Activated CD4-positive, alpha-beta T cell treated with anti-CD3 and anti-CD28 coated beads for 48 hours (primary cell): ENCODE measurements at regions not wholly inside any gene's neighbourhood (a gene's known extent, or its start where the extent isn't known, plus 50 kb on each side); places are given as distances from the start of the nearest gene placed in this dataset.
"Not testable (repeated sequence)": the region's sequence is repeated elsewhere in the genome, so short reads cannot be mapped to it uniquely, and the experiment has no call there.

Experiments used
- DNase-seq: peaks from one replicate; pipeline ENCODE4 v3.0.0-alpha.2; 2020

GRCh38 chr22:22168941-22169867 is 75.4 kb upstream of the VPREB1 start:
- DNase-seq = no peak

GRCh38 chr22:22168190-22168940 is 76.2 kb upstream of the VPREB1 start:
- DNase-seq = peak; percentile 20

GRCh38 chr22:22167791-22168189 is 76.8 kb upstream of the VPREB1 start:
- DNase-seq = no peak

GRCh38 chr22:22166941-22167713 is 77.5 kb upstream of the VPREB1 start:
- no peak for DNase-seq

DNA sequence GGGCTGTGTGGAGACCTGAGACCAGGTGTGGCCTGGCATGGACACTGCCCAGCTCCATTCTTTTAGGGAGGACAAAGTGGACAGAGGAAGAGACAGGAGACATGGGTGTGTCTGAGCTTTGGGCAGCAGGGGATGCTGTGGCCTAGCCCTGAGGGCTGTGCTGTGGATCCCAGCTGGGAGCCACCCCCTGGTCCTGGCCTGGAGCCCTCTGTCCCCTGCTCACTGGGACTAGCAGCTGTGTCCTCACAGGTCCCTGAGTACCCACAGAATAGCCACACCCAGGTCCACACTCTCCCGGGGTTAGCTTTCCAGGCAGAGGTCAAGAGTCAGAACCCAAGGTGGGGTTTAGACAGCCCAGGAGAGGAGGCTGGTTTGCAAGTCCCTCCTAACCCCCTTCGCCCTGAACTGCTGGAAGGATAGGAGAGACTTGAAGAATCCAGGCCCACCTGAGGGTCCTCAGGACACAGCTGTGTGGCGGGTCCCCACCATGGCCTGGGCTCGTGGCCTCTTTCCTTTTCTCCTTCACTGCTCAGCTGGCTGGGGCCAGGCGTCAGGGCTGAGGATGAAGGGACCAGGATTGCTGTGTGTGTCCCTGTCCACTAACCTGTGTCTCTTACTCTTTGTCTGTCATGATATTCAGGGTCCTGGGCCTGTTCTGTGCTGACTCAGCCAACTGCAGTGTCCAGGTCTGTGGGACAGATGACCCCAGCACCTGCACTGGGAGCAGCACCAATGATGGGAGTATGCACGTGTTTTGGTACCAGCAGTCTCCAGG is 78.5 kb upstream of the VPREB1 start:
- DNase-seq = no peak

DNA sequence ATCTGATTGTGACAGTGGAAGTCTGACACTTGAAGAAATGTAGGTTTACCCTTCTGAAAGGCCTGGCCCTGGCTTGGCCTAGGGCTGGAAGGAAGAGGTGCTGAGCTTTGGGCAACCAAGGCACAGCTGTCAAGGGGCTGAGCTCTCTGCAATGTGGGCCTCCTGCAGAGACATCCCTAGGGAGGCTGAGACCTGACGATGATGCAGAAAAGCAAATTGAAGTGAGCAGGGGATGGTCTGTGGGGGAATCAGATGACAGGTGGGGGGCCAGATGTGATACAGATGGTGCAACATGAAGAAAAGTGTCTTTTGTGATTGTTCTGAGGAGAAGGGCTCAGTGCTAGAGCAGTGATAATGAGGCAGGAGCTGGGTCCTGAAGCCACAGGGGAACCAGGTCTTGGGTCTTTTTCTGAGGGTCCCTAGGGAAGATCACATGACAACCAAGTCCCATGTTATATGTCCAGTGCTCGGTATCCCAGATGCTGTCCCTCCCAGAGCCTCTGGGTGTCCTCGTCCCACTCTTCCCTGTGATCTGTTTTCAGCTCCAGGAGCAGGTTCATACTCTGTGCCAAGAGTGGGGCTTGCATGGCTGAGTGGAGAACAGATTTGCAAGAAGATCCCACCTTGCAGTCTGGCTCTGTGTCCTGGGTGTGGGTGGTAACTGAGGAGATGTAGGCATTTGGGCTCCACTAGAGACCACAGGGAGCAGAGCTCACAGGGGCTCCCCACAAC is 79.9 kb upstream of the VPREB1 start:
- no peak for DNase-seq

DNA sequence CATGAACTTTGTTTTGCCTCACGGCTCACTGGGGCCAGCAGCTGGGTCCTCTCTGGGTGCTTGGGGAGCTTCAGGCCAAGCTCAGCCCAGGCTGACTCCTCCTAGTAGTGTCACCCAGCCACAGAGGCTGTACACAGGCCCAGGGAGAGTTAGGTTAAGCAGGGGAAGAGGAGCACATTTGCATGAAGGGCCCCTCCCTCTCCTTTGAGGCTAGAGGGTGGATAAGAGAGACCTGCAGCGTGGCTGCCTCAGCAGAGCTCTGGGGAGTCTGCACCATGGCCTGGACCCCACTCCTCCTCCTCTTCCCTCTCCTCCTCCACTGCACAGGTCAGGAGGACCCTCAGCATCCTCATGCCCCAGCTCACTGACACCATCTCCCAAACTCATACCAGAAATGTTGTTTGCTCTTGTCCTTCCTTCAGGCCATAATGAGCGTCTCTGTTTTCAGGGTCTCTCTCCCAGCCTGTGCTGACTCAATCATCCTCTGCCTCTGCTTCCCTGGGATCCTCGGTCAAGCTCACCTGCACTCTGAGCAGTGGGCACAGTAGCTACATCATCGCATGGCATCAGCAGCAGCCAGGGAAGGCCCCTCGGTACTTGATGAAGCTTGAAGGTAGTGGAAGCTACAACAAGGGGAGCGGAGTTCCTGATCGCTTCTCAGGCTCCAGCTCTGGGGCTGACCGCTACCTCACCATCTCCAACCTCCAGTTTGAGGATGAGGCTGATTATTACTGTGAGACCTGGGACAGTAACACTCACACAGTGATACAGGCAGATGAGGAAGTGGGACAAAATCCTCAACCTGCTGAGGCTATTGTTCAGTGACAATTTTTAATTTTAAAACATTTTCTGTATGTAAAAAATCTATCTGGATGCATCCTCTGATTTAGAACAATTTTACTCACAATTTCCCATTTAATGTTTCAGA is 82.4 kb upstream of the VPREB1 start:
- no peak for DNase-seq

DNA sequence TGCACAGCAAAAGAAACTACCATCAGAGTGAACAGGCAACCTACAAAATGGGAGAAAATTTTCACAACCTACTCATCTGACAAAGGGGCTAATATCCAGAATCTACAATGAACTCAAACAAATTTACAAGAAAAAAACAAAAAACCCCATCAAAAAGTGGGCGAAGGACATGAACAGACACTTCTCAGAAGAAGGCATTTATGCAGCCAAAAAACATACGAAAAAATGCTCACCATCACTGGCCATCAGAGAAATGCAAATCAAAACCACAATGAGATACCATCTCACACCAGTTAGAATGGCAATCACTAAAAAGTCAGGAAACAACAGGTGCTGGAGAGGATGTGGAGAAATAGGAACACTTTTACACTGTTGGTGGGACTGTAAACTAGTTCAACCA is 83.8 kb upstream of the VPREB1 start:
- not testable (repeated sequence) for DNase-seq

DNA sequence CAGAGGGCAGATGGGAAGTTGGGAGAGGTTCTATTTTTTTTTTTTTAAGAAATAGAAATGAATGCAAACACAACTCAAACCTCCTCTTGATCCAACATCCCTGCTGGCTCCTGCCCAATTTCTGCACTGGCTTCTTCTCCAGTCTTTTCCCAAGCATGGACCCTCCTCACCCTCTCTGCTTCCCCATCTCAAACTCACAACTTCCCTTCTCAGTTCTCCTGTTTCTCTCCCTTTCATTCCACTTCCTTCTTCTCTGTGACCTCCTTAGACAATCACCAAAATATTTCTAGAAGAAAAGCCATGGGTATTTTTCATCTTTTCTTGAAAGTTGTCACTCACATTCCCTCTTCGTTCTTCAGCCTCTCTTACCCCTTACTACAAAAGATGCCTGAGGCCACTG is 85.2 kb upstream of the VPREB1 start:
- DNase-seq = no peak

DNA sequence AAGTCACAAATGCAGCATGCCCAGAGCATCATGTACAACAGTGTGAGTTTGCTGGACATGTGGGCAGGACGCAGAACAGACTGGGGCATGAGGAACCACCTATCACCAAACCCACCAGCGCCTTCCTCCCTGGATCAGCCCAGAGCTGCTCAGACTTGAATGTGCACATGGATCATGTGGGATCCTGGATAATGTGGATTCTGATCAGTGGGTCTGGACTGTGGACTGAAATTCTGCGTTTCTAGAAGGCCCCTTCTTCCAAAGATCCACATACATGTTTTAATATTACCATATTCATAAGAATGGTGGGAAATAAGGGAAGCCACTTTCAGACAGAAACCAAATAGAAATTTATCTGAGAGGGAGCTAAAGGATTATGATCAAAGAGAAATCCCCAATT is 85.6 kb upstream of the VPREB1 start:
- no peak for DNase-seq

DNA sequence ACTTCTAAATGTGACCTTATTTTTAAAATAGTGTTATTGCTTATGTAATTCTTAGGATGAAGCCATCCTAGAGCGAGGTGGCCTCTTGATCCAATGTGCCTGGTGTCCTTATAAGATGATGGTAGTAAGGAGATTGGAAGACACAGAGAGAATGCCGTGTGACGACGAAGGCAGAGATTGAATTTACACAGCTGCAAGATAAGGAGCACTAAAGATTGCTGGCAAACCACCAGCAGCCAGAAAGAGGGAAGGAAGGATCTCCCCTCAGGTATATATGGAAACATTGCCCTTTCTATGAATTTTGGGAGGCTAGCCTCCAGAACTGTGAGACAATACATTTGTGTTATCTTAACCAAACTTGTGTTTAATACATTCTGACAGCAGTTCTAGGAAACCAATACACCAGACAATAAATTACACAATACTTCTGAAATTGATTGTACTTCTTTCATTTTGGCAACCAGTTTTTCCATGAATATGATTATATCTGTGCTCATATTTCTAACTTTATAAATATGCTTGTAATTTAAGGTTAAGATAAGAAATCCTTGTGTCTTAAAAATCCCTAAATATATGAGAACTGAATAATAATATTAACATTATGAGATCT is 86.3 kb upstream of the VPREB1 start:
- no peak for DNase-seq

- DNase-seq = no peak
These were observed 87.2 kb upstream of the VPREB1 start for GRCh38 chr22:22157348-22157725.

DNA sequence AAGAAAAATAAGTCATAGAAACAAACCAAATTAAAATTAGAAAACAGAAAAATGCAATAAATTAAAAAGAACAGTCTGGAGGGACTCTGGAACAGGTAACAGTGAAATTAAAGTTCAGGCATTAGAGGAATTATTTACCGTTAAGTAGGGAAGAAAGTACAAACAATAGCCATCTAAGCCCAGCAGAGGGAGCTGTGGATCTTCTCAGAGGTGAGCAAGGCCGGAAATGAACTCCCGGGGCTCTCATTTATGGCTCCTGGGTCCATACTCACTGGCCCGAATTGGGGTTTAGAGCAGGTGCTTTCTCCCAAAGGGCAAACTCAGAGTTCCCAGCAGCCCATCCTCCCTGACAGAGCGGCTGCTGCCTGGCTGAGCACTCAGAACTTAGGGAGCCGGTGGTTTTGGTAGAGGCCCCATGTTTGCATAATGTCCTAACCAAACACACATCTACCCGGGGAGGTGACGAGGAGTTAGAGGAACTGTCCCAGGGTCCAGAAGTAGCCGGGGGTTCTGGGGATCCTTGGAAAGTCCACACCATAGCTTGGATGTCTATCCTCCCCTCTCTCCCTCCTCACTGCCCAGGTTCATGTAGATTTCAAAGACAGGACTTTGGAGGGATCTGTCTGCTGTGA is 87.8 kb upstream of the VPREB1 start:
- peak; percentile 79 for DNase-seq

GRCh38 chr22:22156348-22156715 is 88.3 kb upstream of the VPREB1 start:
- DNase-seq = no peak

DNA sequence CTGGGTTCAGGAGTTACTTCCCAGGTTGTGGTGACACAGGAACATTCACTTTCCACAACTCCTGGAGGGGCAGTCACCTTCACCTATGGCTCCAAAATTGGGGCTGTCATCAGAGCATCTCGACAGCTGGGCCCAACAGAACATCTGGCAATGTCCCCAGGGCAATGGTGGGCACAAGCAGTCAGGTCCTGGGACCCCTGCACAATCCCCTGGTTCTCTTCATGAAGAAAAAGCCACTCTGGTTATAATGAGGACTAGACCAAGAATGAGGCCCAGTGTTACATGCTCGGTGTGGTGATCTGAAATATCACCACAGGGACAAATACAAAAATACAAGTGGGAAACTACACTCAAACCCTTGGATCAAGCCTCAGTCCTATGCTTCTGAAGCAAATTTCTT is 89.0 kb upstream of the VPREB1 start:
- DNase-seq = no peak

DNA sequence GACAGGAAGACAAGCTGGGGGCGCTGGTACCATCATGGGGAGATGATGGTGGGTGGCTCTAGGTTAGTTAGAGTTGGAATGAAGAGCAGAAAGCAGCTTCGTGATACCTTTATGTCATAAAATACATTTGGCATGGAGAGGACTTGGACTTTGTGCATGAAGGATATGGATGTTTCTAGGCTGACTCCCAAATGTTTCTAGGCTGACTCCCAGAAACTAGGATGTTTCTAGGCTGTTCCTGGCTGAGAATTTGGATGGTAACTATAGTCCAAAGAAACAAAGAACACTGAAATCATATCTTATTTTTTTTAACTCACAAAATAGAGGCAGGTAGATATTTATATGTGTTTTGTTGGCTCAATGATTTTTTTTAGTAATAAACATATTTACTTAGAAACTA is 89.4 kb upstream of the VPREB1 start:
- DNase-seq = no peak

DNA sequence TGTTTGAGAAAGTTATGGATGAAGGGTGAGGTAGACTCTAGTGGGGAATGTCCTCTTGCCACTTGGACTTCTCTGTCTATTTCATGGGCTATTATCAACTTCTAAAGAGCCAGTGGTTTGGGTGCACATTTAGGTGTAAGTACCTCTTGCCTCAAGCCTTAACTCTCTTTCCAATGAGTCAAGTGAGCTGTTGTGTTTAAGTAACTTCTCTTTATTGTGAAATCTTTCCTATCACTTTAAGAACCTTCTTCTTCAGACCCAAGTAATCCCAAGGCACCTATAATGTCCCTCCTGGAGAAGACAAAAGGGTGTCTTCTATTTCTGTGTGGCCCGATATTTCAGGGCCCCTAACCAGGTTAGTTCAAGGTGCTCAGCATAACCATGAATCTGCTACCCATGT is 90.5 kb upstream of the VPREB1 start:
- DNase-seq = no peak

DNA sequence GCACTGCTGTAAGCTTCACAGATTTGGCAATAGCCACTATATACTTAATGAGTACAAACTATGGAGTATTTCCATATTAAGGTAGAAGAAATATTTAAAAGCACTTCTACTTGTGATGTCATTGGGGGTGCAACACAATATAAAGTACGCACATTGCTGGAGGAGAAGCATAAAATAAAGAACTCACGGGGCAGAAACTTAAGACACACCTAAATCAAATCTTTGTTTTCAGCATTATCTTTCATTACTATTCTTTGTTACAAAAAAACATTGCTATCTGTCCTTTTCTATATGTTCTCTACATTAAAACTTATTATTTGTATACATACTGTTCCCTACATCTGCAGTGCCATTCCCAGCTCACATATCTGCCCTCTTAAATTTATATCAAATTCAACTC is 93.3 kb upstream of the VPREB1 start:
- no peak for DNase-seq

GRCh38 chr22:22150457-22150856 is 94.1 kb upstream of the VPREB1 start:
- no peak for DNase-seq

DNA sequence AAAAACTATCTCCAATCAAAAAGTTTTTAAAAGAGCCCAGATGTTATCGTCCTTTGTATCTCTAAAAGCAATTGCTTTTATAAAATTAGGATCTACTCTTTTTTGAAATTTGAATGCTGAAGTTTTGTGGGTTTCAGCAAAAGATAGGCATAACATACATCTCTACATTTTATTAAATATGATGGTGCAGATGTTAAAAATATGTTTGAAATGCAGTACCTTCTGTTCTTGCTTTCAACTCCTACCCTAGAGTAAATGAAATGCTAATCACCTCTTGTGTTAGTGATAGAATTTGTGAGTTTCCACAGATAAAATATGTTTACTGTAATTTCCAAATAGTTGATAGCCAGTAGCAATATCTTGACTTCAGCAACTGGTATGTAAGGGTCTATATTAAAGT is 95.7 kb upstream of the VPREB1 start:
- DNase-seq = no peak
